HCT116 (cell line): ENCODE measurements at regions not wholly inside any gene's neighbourhood (a gene's known extent, or its start where the extent isn't known, plus 50 kb on each side); places are given as distances from the start of the nearest gene placed in this dataset.

Experiments used
- ATAC-seq: fragments of 200-7000 bp; cut with Tn5 transposase; 2 replicates; pipeline ENCODE4 v1.9.1; 2020; ENCODE audit warnings: mild to moderate bottlenecking, moderate library complexity
- BruUV-seq: library from RNA; stranded (reverse); fragments of 400-500 nt; replicated peaks from 2 replicates; lab custom pipeline; 2021; lab: Mats Ljungman, UMichigan
- CTCF ChIA-PET: fragments of 300-600 bp; sonication (Branson Sonifier 250); formaldehyde crosslinking; loops from one replicate; lab custom pipeline; 2021; ENCODE audit warnings: antibody characterized with exemption; lab: Charles Lee
- POLR2A ChIA-PET: fragments of 300-600, 350-600 bp; sonication (Branson Sonifier 250); formaldehyde crosslinking; loops from one replicate; lab custom pipeline; 2021; ENCODE audit warnings: antibody characterized with exemption; lab: Charles Lee
- RAD21 ChIA-PET, 2 experiments: fragments of 300-600 bp; sonication (Branson Sonifier 250); formaldehyde crosslinking; loops; one replicate each; lab custom pipeline; 2023; ENCODE audit warnings: low total read pairs in 2 of 2; ENCODE audit not compliant: uncharacterized antibody in 2 of 2, unreplicated experiment in 2 of 2, low non-redundant PET in 1 of 2; lab: Charles Lee
- DNase-seq: peaks from one replicate; pipeline ENCODE4 v3.0.0-alpha.2; 2010; ENCODE audit warnings: low read depth, low spot score
- H2AFZ ChIP-seq: fragments of 200-600 bp; shearing (Covaris generic), sonication (generic); 2 replicates; pipeline ENCODE4 v1.6.1; 2017; ENCODE audit warnings: low read depth, mixed run types, mixed read lengths, antibody characterized with exemption, low read length; ENCODE audit not compliant: poor library complexity, severe bottlenecking
- H3K27ac ChIP-seq: 2 replicates; pipeline ENCODE4 v1.5.1; 2012; ENCODE audit warnings: low read depth, low read length
- H3K27me3 ChIP-seq: fragments of 200-600 bp; sonication (generic); 2 replicates; pipeline ENCODE4 v1.6.1; 2016; ENCODE audit warnings: mixed run types, low read length, mixed read lengths; ENCODE audit not compliant: insufficient read depth
- H3K36me3 ChIP-seq, 2 experiments: fragments of 200-500 bp in 1 of 2; fragments of 200-600 bp in 1 of 2; sonication (Bioruptor generic) in 1 of 2; sonication (generic) in 1 of 2; 2 replicates each; pipeline versions ENCODE4 v1.5.1 to v1.6.1; 2014 to 2016; ENCODE audit warnings: low read length in 2 of 2, inconsistent platforms in 1 of 2, mixed read lengths in 1 of 2, mixed run types in 1 of 2; ENCODE audit not compliant: insufficient read depth in 2 of 2, control insufficient read depth in 1 of 2
- H3K4me1 ChIP-seq, 2 experiments: fragments of 200-600 bp in 1 of 2; sonication (generic) in 1 of 2; 2 replicates each; pipeline versions ENCODE4 v1.5.1 to v1.6.1; 2012 to 2017; ENCODE audit warnings: low read length in 2 of 2, inconsistent platforms in 1 of 2, mild to moderate bottlenecking in 1 of 2, mixed read lengths in 1 of 2, mixed run types in 1 of 2, moderate library complexity in 1 of 2; ENCODE audit not compliant: insufficient read depth in 2 of 2, control insufficient read depth in 1 of 2
- H3K4me2 ChIP-seq: fragments of 200-600 bp; sonication (generic); 2 replicates; pipeline ENCODE4 v1.6.1; 2017; ENCODE audit warnings: mixed run types, low read length, mixed read lengths
- H3K4me3 ChIP-seq, 2 experiments: fragments of 200-600 bp in 1 of 2; sonication (generic) in 1 of 2; replicated peaks in 1 of 2; 2 replicates each; pipeline ENCODE4 v1.5.1; 2011 to 2016; ENCODE audit warnings: low read length in 2 of 2, control low read depth in 1 of 2, low read depth in 1 of 2, mild to moderate bottlenecking in 1 of 2, mixed read lengths in 1 of 2, mixed run types in 1 of 2
- H3K79me2 ChIP-seq: fragments of 200-600 bp; sonication (generic); 2 replicates; pipeline ENCODE4 v1.6.1; 2017; ENCODE audit warnings: mild to moderate bottlenecking, mixed run types, low read length, moderate library complexity, mixed read lengths; ENCODE audit not compliant: insufficient read depth
- H3K9ac ChIP-seq: fragments of 200-600 bp; sonication (generic); 2 replicates; pipeline ENCODE4 v1.6.1; 2016; ENCODE audit warnings: low read length, mixed read lengths
- H3K9me2 ChIP-seq: fragments of 200-600 bp; sonication (generic), shearing (Covaris generic); 2 replicates; pipeline ENCODE4 v1.6.1; 2017; ENCODE audit warnings: mixed run types, mild to moderate bottlenecking, moderate library complexity; ENCODE audit not compliant: insufficient read depth
- H3K9me3 ChIP-seq, 2 experiments: fragments of 200-500 bp in 1 of 2; fragments of 200-600 bp in 1 of 2; sonication (Bioruptor generic) in 1 of 2; sonication (generic) in 1 of 2; 2 replicates each; pipeline ENCODE4 v1.6.1; 2014 to 2017; ENCODE audit warnings: low read length in 2 of 2, mixed read lengths in 2 of 2, inconsistent platforms in 1 of 2, low read depth in 1 of 2, mild to moderate bottlenecking in 1 of 2, mixed run types in 1 of 2, moderate library complexity in 1 of 2; ENCODE audit not compliant: control insufficient read depth in 1 of 2, insufficient read depth in 1 of 2
- H4K20me1 ChIP-seq: fragments of 200-600 bp; sonication (generic), shearing (Covaris generic); 2 replicates; pipeline ENCODE4 v1.6.1; 2017; ENCODE audit warnings: mixed run types, mild to moderate bottlenecking, moderate library complexity; ENCODE audit not compliant: insufficient read depth
- CEBPB ChIP-seq: IDR thresholded peaks from 2 replicates; pipeline ENCODE4 v1.6.1; 2012; ENCODE audit warnings: low read depth
- EZH2 ChIP-seq: fragments of 200-600 bp; sonication (generic); IDR thresholded peaks from 2 replicates; pipeline ENCODE4 v1.6.1; 2017; ENCODE audit warnings: antibody characterized with exemption, mixed run types
- FOSL1 ChIP-seq: IDR thresholded peaks from 2 replicates; pipeline ENCODE4 v1.6.1; 2012; ENCODE audit warnings: low read depth
- JUND ChIP-seq: IDR thresholded peaks from 2 replicates; pipeline ENCODE4 v1.6.1; 2012
- POLR2A ChIP-seq: IDR thresholded peaks from 2 replicates; pipeline ENCODE4 v1.7.0; 2011; ENCODE audit warnings: borderline replicate concordance; ENCODE audit not compliant: insufficient read depth, insufficient read length; ENCODE audit errors: extremely low read depth
- POLR2AphosphoS5 ChIP-seq: IDR thresholded peaks from 2 replicates; pipeline ENCODE4 v1.6.1; 2011; ENCODE audit warnings: mild to moderate bottlenecking, low read depth, low read length, moderate library complexity
- SP1 ChIP-seq: IDR thresholded peaks from 2 replicates; pipeline ENCODE4 v1.6.1; 2012; ENCODE audit warnings: low read depth
- TCF7L2 ChIP-seq: IDR thresholded peaks from 2 replicates; pipeline ENCODE4 v1.7.0; 2011; ENCODE audit warnings: borderline replicate concordance, inconsistent platforms; ENCODE audit not compliant: insufficient read depth, insufficient read length; ENCODE audit errors: extremely low read depth
- ZFX ChIP-seq: fragments of 450-650 bp; IDR thresholded peaks from 2 replicates; pipeline ENCODE4 v1.6.1; 2017
- intact Hi-C: fragments of 100-400 bp; cut with micrococcal nuclease; formaldehyde crosslinking; loops from 2 replicates; pipeline ENCODE4 v1.10.0; 2022
- TF ChIP-seq, protein P1 (sequence below): IDR thresholded peaks from 2 replicates; pipeline ENCODE4 v1.6.1; 2012
- TF ChIP-seq, protein P2 (sequence below), 3 experiments: fragments of 200-600 bp in 1 of 3; sonication (generic) in 1 of 3; IDR thresholded peaks in 2 of 3; conservative IDR thresholded peaks in 1 of 3; 2 replicates each; pipeline ENCODE4 v1.5.1; 2012 to 2017; ENCODE audit warnings: low read depth in 2 of 3, low read length in 2 of 3, antibody characterized with exemption in 1 of 3, borderline replicate concordance in 1 of 3, control low read depth in 1 of 3, mild to moderate bottlenecking in 1 of 3, mixed read lengths in 1 of 3, mixed run types in 1 of 3, moderate library complexity in 1 of 3; ENCODE audit not compliant: insufficient read depth in 1 of 3
- TF ChIP-seq, protein P3 (sequence below): IDR thresholded peaks from 2 replicates; pipeline ENCODE4 v1.6.1; 2011; ENCODE audit warnings: mild to moderate bottlenecking, low read length, moderate library complexity; ENCODE audit not compliant: insufficient replicate concordance; ENCODE audit errors: extremely low read depth
- TF ChIP-seq, protein P4 (sequence below): IDR thresholded peaks from 2 replicates; pipeline ENCODE4 v1.6.1; 2012

DNA sequence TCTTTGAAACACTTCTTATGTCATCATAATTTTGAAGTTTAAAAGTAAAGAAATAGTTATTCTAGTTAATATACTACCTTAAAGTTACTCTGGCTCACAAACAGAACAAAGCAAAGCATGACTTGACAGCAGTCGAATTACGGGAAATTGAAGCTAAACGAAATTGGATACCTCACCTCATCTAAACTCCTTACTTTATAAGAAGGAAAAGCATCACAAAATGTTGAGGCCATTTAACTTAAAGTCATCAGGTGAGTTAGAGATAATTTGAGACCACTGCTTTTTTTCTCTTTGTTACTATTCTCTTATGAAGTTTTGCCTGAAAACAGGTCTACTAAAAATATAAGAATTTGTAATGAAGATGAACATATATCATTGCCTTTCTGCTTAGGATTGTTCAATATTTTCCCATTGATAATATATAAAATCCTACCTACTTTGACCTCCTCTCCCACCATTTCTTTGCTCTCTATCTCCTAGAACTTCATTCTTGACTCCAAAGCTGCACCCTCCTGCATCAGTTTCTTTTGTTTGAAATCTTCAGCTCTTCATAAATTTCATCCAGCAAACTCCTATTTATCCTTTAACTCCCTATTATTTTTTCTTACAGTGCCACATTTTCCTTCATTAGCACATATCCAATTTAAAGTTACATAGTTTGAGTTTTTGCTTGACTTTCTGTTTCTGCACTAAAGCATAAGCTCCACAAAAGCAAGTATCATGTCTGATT is 510.7 kb upstream of the ZNF337 start:
- Histone ChIP-seq H3K4me3 (no peak overlapping the region), H3K4me2 (no peak overlapping the region), H3K9ac (no peak overlapping the region), H3K27me3 (0 out of 2 replicates have a peak, but pooled peaks cover 2% of the 10 kb centered on the region), H3K9me2 (no peaks in the 10 kb centered on the region), H3K27ac (no peak overlapping the region), H3K4me1 (no peaks in the 10 kb centered on the region), H3K9me3 (no peaks in the 10 kb centered on the region), H3K36me3 (no peaks in the 10 kb centered on the region; a peak in 1 of 4 replicates), H2AFZ (no peak overlapping the region), H3K79me2 (no peaks in the 10 kb centered on the region), H4K20me1 (no peaks in the 10 kb centered on the region)
- BruUV-seq: no TSS peak
- ChIA-PET RAD21 (no interaction called here), CTCF (no interaction called here), POLR2A (no interaction called here)
- ATAC-seq (no peak), DNase-seq (no peak)
- TF ChIP-seq ZFX: no peak
- TF ChIP-seq EZH2: no peak
- TF ChIP-seq POLR2A: no peak
- TF ChIP-seq CEBPB: no peak
- TF ChIP-seq, protein P1, sequence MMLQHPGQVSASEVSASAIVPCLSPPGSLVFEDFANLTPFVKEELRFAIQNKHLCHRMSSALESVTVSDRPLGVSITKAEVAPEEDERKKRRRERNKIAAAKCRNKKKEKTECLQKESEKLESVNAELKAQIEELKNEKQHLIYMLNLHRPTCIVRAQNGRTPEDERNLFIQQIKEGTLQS: no peak
- no peak for TF ChIP-seq TCF7L2
- TF ChIP-seq JUND: no peak
- TF ChIP-seq, protein P2, sequence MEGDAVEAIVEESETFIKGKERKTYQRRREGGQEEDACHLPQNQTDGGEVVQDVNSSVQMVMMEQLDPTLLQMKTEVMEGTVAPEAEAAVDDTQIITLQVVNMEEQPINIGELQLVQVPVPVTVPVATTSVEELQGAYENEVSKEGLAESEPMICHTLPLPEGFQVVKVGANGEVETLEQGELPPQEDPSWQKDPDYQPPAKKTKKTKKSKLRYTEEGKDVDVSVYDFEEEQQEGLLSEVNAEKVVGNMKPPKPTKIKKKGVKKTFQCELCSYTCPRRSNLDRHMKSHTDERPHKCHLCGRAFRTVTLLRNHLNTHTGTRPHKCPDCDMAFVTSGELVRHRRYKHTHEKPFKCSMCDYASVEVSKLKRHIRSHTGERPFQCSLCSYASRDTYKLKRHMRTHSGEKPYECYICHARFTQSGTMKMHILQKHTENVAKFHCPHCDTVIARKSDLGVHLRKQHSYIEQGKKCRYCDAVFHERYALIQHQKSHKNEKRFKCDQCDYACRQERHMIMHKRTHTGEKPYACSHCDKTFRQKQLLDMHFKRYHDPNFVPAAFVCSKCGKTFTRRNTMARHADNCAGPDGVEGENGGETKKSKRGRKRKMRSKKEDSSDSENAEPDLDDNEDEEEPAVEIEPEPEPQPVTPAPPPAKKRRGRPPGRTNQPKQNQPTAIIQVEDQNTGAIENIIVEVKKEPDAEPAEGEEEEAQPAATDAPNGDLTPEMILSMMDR (IDR thresholded peaks at IDR 0.05 in 2 of 3, conservative IDR thresholded peaks at IDR 0.05 in 1 of 3; ENCODE audit: borderline replicate concordance in 1 of 3, insufficient read depth in 1 of 3, low read depth in 2 of 3, low read length in 2 of 3): no peak
- TF ChIP-seq FOSL1: no peak
- TF ChIP-seq, protein P3, sequence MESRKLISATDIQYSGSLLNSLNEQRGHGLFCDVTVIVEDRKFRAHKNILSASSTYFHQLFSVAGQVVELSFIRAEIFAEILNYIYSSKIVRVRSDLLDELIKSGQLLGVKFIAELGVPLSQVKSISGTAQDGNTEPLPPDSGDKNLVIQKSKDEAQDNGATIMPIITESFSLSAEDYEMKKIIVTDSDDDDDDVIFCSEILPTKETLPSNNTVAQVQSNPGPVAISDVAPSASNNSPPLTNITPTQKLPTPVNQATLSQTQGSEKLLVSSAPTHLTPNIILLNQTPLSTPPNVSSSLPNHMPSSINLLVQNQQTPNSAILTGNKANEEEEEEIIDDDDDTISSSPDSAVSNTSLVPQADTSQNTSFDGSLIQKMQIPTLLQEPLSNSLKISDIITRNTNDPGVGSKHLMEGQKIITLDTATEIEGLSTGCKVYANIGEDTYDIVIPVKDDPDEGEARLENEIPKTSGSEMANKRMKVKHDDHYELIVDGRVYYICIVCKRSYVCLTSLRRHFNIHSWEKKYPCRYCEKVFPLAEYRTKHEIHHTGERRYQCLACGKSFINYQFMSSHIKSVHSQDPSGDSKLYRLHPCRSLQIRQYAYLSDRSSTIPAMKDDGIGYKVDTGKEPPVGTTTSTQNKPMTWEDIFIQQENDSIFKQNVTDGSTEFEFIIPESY: no peak
- TF ChIP-seq, protein P4, sequence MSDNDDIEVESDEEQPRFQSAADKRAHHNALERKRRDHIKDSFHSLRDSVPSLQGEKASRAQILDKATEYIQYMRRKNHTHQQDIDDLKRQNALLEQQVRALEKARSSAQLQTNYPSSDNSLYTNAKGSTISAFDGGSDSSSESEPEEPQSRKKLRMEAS: no peak
- TF ChIP-seq SP1: no peak
- TF ChIP-seq POLR2AphosphoS5: no peak
- intact Hi-C loops: no loop called here
